WTC11 (cell line): ENCODE measurements at regions not wholly inside any gene's neighbourhood (a gene's known extent, or its start where the extent isn't known, plus 50 kb on each side); places are given as distances from the start of the nearest gene placed in this dataset.
A peak's percentile ranks its signal among the peaks of the same experiment; 100 is the strongest.

ENCODE experiments used
- ATAC-seq: fragments of 200-7000 bp; cut with Tn5 transposase; 2 replicates; pipeline ENCODE4 v1.10.0; 2021; ENCODE audit warnings: mild to moderate bottlenecking, moderate library complexity
- CTCF ChIA-PET: fragments of 300-600 bp; sonication (Branson Sonifier 250); formaldehyde crosslinking; loops from one replicate; lab custom pipeline; 2021; ENCODE audit warnings: antibody characterized with exemption; lab: Charles Lee
- POLR2A ChIA-PET: fragments of 350-600 bp; sonication (Branson Sonifier 250); formaldehyde crosslinking; loops from one replicate; lab custom pipeline; 2021; ENCODE audit warnings: antibody characterized with exemption; lab: Charles Lee
- DNase-seq: peaks from one replicate; pipeline ENCODE4 v3.0.0; 2021; ENCODE audit warnings: low spot score
- H3K27ac Mint-ChIP-seq: 2 replicates; pipeline ENCODE4 v1.8.0; 2021; ENCODE audit warnings: mixed read lengths
- H3K27me3 Mint-ChIP-seq: 2 replicates; pipeline ENCODE4 v1.8.0; 2021; ENCODE audit warnings: low read depth, mild to moderate bottlenecking, moderate library complexity, mixed read lengths
- H3K36me3 Mint-ChIP-seq: 2 replicates; pipeline ENCODE4 v1.8.0; 2021; ENCODE audit warnings: mixed read lengths
- H3K4me1 Mint-ChIP-seq: 2 replicates; pipeline ENCODE4 v1.8.0; 2022; ENCODE audit warnings: mixed read lengths
- H3K4me3 Mint-ChIP-seq: 2 replicates; pipeline ENCODE4 v1.8.0; 2021; ENCODE audit warnings: mild to moderate bottlenecking, moderate library complexity, mixed read lengths
- H3K9me3 Mint-ChIP-seq: 2 replicates; pipeline ENCODE4 v1.8.0; 2021; ENCODE audit warnings: mixed read lengths
- CREB1 ChIP-seq: sonication (generic); formaldehyde crosslinking; IDR thresholded peaks from 2 replicates; pipeline ENCODE4 v1.8.0; 2023; ENCODE audit warnings: mild to moderate bottlenecking, missing genetic modification reagents
- GABPB1 ChIP-seq: sonication (generic); formaldehyde crosslinking; IDR thresholded peaks from 2 replicates; pipeline ENCODE4 v1.8.1; 2023; ENCODE audit warnings: mild to moderate bottlenecking, missing genetic modification reagents
- GTF2I ChIP-seq: fragments of 250-450 bp; sonication (Bioruptor Pico); conservative IDR thresholded peaks from 2 replicates; pipeline ENCODE4 v1.4.0; 2021; ENCODE audit warnings: mild to moderate bottlenecking
- ZNF121 ChIP-seq: sonication (generic); formaldehyde crosslinking; IDR thresholded peaks from 2 replicates; pipeline ENCODE4 v1.8.0; 2023; ENCODE audit warnings: missing genetic modification reagents
- TF ChIP-seq, protein P1 (sequence below): fragments of 250-450 bp; sonication (Bioruptor Pico); IDR thresholded peaks from 2 replicates; pipeline ENCODE4 v1.9.0; 2021; ENCODE audit warnings: mild to moderate bottlenecking
- TF ChIP-seq, protein P2 (sequence below): sonication (generic); formaldehyde crosslinking; IDR thresholded peaks from 2 replicates; pipeline ENCODE4 v1.8.0; 2023; ENCODE audit warnings: missing genetic modification reagents, mild to moderate bottlenecking, borderline replicate concordance
- TF ChIP-seq, protein P3 (sequence below): sonication (generic); formaldehyde crosslinking; IDR thresholded peaks from 2 replicates; pipeline ENCODE4 v1.8.0; 2022; ENCODE audit warnings: mild to moderate bottlenecking, missing genetic modification reagents
- TF ChIP-seq, protein P4 (sequence below): sonication (generic); formaldehyde crosslinking; IDR thresholded peaks from 2 replicates; pipeline ENCODE4 v1.8.1; 2022; ENCODE audit warnings: mild to moderate bottlenecking, missing genetic modification reagents, moderate library complexity, borderline replicate concordance

DNA sequence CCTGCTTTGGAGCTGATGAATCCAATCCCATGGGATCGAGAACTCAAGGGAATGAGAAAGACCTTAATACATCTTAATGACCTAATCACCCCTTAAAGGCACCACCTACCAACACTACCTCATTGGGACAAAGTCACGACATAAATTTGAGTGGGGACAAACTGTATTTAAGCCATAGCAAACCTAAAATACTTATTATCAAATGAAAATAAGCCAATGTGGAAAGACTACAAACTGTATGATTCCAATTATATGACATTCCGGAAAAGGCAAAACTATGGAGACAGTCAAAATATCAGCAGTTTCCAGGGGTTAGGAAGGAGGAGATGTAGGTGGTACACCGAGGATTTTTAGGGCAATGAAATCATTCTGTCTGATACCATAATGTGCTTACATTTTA is 53.3 kb upstream of the NCOA3 start (continued):
- TF ChIP-seq CREB1 (CRISPR knock-in tag) (no peak), ZNF121 (CRISPR knock-in tag) (no peak)
- TF ChIP-seq, protein P1, sequence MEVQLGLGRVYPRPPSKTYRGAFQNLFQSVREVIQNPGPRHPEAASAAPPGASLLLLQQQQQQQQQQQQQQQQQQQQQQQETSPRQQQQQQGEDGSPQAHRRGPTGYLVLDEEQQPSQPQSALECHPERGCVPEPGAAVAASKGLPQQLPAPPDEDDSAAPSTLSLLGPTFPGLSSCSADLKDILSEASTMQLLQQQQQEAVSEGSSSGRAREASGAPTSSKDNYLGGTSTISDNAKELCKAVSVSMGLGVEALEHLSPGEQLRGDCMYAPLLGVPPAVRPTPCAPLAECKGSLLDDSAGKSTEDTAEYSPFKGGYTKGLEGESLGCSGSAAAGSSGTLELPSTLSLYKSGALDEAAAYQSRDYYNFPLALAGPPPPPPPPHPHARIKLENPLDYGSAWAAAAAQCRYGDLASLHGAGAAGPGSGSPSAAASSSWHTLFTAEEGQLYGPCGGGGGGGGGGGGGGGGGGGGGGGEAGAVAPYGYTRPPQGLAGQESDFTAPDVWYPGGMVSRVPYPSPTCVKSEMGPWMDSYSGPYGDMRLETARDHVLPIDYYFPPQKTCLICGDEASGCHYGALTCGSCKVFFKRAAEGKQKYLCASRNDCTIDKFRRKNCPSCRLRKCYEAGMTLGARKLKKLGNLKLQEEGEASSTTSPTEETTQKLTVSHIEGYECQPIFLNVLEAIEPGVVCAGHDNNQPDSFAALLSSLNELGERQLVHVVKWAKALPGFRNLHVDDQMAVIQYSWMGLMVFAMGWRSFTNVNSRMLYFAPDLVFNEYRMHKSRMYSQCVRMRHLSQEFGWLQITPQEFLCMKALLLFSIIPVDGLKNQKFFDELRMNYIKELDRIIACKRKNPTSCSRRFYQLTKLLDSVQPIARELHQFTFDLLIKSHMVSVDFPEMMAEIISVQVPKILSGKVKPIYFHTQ (CRISPR knock-in tag), result no peak
- TF ChIP-seq, protein P2, sequence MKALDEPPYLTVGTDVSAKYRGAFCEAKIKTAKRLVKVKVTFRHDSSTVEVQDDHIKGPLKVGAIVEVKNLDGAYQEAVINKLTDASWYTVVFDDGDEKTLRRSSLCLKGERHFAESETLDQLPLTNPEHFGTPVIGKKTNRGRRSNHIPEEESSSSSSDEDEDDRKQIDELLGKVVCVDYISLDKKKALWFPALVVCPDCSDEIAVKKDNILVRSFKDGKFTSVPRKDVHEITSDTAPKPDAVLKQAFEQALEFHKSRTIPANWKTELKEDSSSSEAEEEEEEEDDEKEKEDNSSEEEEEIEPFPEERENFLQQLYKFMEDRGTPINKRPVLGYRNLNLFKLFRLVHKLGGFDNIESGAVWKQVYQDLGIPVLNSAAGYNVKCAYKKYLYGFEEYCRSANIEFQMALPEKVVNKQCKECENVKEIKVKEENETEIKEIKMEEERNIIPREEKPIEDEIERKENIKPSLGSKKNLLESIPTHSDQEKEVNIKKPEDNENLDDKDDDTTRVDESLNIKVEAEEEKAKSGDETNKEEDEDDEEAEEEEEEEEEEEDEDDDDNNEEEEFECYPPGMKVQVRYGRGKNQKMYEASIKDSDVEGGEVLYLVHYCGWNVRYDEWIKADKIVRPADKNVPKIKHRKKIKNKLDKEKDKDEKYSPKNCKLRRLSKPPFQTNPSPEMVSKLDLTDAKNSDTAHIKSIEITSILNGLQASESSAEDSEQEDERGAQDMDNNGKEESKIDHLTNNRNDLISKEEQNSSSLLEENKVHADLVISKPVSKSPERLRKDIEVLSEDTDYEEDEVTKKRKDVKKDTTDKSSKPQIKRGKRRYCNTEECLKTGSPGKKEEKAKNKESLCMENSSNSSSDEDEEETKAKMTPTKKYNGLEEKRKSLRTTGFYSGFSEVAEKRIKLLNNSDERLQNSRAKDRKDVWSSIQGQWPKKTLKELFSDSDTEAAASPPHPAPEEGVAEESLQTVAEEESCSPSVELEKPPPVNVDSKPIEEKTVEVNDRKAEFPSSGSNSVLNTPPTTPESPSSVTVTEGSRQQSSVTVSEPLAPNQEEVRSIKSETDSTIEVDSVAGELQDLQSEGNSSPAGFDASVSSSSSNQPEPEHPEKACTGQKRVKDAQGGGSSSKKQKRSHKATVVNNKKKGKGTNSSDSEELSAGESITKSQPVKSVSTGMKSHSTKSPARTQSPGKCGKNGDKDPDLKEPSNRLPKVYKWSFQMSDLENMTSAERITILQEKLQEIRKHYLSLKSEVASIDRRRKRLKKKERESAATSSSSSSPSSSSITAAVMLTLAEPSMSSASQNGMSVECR (CRISPR knock-in tag), result no peak
- TF ChIP-seq, protein P3, sequence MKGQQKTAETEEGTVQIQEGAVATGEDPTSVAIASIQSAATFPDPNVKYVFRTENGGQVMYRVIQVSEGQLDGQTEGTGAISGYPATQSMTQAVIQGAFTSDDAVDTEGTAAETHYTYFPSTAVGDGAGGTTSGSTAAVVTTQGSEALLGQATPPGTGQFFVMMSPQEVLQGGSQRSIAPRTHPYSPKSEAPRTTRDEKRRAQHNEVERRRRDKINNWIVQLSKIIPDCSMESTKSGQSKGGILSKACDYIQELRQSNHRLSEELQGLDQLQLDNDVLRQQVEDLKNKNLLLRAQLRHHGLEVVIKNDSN (CRISPR knock-in tag), result no peak
- TF ChIP-seq, protein P4, sequence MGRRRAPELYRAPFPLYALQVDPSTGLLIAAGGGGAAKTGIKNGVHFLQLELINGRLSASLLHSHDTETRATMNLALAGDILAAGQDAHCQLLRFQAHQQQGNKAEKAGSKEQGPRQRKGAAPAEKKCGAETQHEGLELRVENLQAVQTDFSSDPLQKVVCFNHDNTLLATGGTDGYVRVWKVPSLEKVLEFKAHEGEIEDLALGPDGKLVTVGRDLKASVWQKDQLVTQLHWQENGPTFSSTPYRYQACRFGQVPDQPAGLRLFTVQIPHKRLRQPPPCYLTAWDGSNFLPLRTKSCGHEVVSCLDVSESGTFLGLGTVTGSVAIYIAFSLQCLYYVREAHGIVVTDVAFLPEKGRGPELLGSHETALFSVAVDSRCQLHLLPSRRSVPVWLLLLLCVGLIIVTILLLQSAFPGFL, result no peak
- TF ChIP-seq, all 79 proteins: peak for 0

DNA sequence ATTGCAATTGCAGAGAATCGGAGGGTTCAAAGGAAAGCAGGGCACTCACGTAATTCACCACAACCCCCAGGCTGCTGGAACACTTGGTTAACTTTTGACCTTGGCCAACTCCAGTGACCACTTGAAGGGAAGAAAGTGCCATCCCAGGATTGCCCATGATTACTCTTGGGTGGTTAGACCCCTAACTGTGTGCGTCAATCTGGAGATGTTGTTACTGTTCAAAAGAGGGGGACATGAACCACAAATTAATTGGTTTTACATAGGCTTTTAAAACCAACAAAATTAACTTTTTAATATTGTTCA is 50.1 kb upstream of the NCOA3 start:
- ATAC-seq (no peak), DNase-seq (no peak)
- H3K4me3 Mint-ChIP-seq, result no peak overlapping the region
- ChIA-PET POLR2A (no interaction called here), CTCF (no interaction called here)
- H3K4me1 Mint-ChIP-seq, result no peaks in the 10 kb centered on the region
- no peaks in the 10 kb centered on the region for H3K36me3 Mint-ChIP-seq
- TF ChIP-seq GTF2I (CRISPR knock-in tag) (no peak), GABPB1 (CRISPR knock-in tag) (0 out of 2 replicates have a peak, but pooled peaks have one; percentile 42)
- no peak overlapping the region for H3K27ac Mint-ChIP-seq
- H3K27me3 Mint-ChIP-seq, result no peaks in the 10 kb centered on the region
- H3K9me3 Mint-ChIP-seq, result no peaks in the 10 kb centered on the region
